T-helper 1 cell treated with Interleukin-12 subunit alpha and Interleukin-12 subunit beta and Interleukin-4 antibody, amounts not matched to agents 30 μg/mL and 1 μg/mL, for 36 hours (primary cell): ENCODE measurements at regions not wholly inside any gene's neighbourhood (a gene's known extent, or its start where the extent isn't known, plus 50 kb on each side); places are given as distances from the start of the nearest gene placed in this dataset.
"Not testable (repeated sequence)": the region's sequence is repeated elsewhere in the genome, so short reads cannot be mapped to it uniquely, and the experiment has no call there.

ENCODE experiments used
- H3K27ac Mint-ChIP-seq: one replicate; pipeline ENCODE4 v1.8.0; 2021; ENCODE audit warnings: mild to moderate bottlenecking, mixed read lengths
- H3K27me3 Mint-ChIP-seq: one replicate; pipeline ENCODE4 v1.8.0; 2021; ENCODE audit warnings: low read depth, mixed read lengths
- H3K36me3 Mint-ChIP-seq: one replicate; pipeline ENCODE4 v1.8.0; 2021; ENCODE audit warnings: low read depth, mixed read lengths
- H3K4me1 Mint-ChIP-seq: one replicate; pipeline ENCODE4 v1.8.0; 2021; ENCODE audit warnings: low read depth, mixed read lengths
- H3K4me3 Mint-ChIP-seq: one replicate; pipeline ENCODE4 v1.8.0; 2021; ENCODE audit warnings: mild to moderate bottlenecking, moderate library complexity, mixed read lengths
- H3K9me3 Mint-ChIP-seq: one replicate; pipeline ENCODE4 v1.8.0; 2021; ENCODE audit warnings: mixed read lengths

DNA sequence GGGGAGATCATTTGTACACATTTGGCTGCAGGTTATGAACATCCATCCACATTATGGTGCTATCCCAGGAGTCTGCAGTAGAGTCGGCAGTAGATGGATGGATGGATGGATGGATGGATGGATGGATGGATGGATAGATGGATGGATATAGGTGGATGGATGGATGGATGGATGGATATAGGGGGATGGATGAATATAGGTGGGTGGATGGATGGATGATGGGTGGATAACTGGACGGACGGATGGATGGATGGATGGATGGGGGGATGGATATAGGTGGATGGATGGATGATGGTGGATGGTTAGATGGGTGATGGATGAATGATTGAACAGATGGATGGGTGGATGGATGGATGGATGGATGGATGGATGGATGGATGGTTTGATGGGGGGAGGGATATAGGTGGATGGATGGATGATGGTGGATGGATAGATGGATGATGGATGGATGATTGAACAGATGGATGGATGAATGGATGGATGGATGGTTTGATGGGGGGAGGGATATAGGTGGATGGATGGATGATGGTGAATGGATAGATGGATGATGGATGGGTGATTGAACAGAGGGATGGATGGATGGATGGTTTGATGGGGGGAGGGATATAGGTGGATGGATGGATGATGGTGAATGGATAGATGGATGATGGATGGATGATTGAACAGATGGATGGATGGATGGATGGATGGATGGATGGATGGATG, 65.3 kb upstream of the PRR5 start:
- not testable (repeated sequence) for H3K27me3 Mint-ChIP-seq, H3K4me3 Mint-ChIP-seq, H3K4me1 Mint-ChIP-seq, H3K36me3 Mint-ChIP-seq, H3K9me3 Mint-ChIP-seq
- peak overlapping the region; percentile 33 for H3K27ac Mint-ChIP-seq

GRCh38 chr22:44635567-44635966, 66.4 kb upstream of the PRR5 start:
- not testable (repeated sequence) for H3K4me3 Mint-ChIP-seq, H3K27ac Mint-ChIP-seq, H3K4me1 Mint-ChIP-seq, H3K9me3 Mint-ChIP-seq, H3K27me3 Mint-ChIP-seq, H3K36me3 Mint-ChIP-seq

- Mint-ChIP-seq H3K36me3 (no peaks in the 10 kb centered on the region), H3K27me3 (no peaks in the 10 kb centered on the region), H3K4me1 (peaks cover 2% of the 10 kb centered on the region), H3K4me3 (no peak overlapping the region), H3K9me3 (no peaks in the 10 kb centered on the region), H3K27ac (no peak overlapping the region)
These were observed 67.3 kb upstream of the PRR5 start for GRCh38 chr22:44634426-44635321.

- Mint-ChIP-seq H3K27ac (no peak overlapping the region), H3K36me3 (no peaks in the 10 kb centered on the region), H3K4me3 (no peak overlapping the region), H3K9me3 (no peaks in the 10 kb centered on the region), H3K4me1 (peaks cover 2% of the 10 kb centered on the region), H3K27me3 (no peaks in the 10 kb centered on the region)
These were observed 68.4 kb upstream of the PRR5 start for GRCh38 chr22:44633647-44634046.

DNA sequence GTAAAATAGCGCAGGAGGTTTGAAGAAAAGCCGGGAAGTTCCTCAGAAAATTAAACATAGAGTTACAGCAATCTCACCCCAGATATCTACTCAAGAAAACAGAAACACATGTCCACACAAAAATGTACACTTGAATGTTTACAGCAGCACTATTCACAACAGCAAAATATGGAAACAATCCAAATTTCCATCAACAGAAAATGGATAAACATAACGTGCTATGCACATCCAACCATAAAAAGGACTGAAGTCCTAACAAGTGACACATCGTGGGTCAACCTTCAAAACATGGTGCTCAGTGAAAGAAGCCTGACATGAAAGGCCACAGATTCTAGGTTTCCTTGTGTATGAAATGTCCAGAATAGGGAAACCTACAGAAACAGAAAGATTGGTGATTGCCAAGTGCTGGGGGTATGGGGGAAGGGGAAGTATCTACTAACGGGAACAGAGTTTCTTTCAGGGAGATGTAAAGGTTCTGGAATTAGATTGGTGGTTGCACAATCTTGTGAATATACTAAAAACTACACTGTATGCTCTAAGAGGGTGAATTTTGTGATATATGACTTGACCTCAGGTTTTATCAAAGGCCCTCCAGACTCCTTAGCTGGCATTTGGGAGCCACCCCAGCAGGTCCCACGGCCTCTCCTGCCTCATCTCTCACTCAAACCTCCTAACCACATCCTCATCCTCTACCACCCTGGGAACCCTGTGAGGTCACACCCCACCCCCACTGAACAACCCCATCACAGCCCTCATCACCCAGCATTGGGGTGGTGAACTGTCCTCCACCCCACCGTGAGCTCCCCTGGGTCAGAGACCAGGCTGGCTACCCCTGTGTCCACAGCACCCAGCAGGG, 69.2 kb upstream of the PRR5 start:
- H3K27ac Mint-ChIP-seq: no peak overlapping the region
- no peaks in the 10 kb centered on the region for H3K9me3 Mint-ChIP-seq
- peaks cover 2% of the 10 kb centered on the region for H3K4me1 Mint-ChIP-seq
- no peaks in the 10 kb centered on the region for H3K36me3 Mint-ChIP-seq
- no peak overlapping the region for H3K4me3 Mint-ChIP-seq
- H3K27me3 Mint-ChIP-seq: no peaks in the 10 kb centered on the region

GRCh38 chr22:44630826-44631225, 71.2 kb upstream of the PRR5 start:
- Mint-ChIP-seq H3K4me3 (no peak overlapping the region), H3K36me3 (no peaks in the 10 kb centered on the region), H3K27ac (no peak overlapping the region), H3K9me3 (no peaks in the 10 kb centered on the region), H3K4me1 (peaks cover 2% of the 10 kb centered on the region), H3K27me3 (no peaks in the 10 kb centered on the region)

GRCh38 chr22:44628835-44629234, 73.2 kb upstream of the PRR5 start:
- Mint-ChIP-seq H3K4me1 (no peaks in the 10 kb centered on the region), H3K4me3 (no peak overlapping the region), H3K27ac (no peak overlapping the region), H3K27me3 (no peaks in the 10 kb centered on the region), H3K9me3 (no peaks in the 10 kb centered on the region), H3K36me3 (no peaks in the 10 kb centered on the region)

DNA sequence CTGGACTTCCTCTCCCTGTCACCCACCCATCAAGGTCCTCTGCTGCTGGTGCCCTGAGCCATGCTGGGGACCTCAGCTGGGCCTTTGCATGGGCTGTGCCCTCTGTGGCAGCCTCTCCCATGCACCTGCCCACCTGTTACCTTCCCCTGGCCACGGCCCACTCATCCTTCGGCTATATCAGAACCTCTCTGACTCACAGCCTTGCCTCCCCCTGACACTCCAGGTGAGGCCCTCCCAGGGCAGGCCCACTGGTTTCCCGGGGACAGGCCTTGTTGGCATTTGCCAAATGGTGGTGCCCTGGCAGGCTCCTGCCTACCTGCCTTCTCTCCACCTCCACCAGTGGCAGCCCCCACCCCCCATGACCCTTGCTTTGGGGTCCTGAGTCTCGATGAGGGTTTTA, 73.7 kb upstream of the PRR5 start:
- Mint-ChIP-seq H3K36me3 (no peaks in the 10 kb centered on the region), H3K4me3 (no peak overlapping the region), H3K27me3 (no peaks in the 10 kb centered on the region), H3K4me1 (no peaks in the 10 kb centered on the region), H3K9me3 (no peaks in the 10 kb centered on the region), H3K27ac (no peak overlapping the region)

DNA sequence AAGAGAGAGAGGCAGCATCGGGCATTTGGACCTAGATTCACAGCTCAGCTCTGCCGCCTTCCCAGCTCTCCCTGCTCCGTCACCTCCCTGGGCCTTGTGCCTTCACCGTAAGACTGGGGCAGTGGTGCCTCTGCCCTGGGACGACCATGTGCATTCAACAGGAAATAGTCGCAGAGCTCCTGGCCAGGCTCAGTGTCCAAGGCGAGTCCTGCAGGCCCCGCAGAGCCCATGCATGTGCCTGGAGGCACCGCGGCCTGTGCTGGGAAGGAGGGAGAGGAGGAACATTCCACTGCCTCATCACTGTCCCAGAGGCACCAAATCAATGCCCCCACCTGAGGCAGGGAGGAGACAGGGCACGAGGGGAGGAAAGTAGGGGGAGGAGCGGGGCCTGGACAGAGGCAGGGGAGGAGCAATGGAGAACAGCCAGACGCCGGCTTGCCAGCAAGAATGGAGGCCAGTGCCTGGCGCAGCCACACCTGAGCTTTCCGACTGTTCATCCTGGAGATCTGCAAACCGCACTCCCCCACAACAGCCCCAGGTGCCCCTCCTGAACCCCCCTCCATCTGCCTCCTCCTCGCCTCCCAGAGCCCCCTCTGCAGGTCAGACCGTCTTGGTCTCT, 74.4 kb upstream of the PRR5 start:
- Mint-ChIP-seq H3K9me3 (no peaks in the 10 kb centered on the region), H3K27ac (no peak overlapping the region), H3K36me3 (no peaks in the 10 kb centered on the region), H3K4me1 (peaks cover under 1% of the 10 kb centered on the region), H3K27me3 (no peaks in the 10 kb centered on the region), H3K4me3 (no peak overlapping the region)

GRCh38 chr22:44625981-44626687, 75.9 kb upstream of the PRR5 start:
- Mint-ChIP-seq H3K27ac (no peak overlapping the region), H3K4me3 (no peak overlapping the region), H3K27me3 (no peaks in the 10 kb centered on the region), H3K36me3 (no peaks in the 10 kb centered on the region), H3K9me3 (no peaks in the 10 kb centered on the region), H3K4me1 (peaks cover 2% of the 10 kb centered on the region)

DNA sequence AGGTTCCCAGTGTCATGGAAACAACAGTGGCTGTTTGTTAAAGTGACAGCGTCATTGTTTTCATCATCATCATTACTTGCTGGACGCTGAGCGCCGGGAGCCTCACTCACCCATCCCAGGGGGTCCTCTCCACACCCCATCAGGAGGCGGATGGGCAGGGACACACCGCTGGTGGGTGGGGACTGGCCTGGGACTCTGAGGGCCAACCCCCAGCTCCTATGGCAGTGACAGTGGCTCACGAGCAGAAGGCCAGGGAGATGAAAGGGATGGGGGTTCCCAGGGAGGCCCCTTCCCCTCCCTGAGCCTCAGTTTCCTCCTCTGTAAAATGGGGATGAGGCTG, 76.6 kb upstream of the PRR5 start:
- Mint-ChIP-seq H3K9me3 (no peaks in the 10 kb centered on the region), H3K36me3 (no peaks in the 10 kb centered on the region), H3K27me3 (no peaks in the 10 kb centered on the region), H3K4me3 (no peak overlapping the region), H3K4me1 (peaks cover 4% of the 10 kb centered on the region), H3K27ac (no peak overlapping the region)

DNA sequence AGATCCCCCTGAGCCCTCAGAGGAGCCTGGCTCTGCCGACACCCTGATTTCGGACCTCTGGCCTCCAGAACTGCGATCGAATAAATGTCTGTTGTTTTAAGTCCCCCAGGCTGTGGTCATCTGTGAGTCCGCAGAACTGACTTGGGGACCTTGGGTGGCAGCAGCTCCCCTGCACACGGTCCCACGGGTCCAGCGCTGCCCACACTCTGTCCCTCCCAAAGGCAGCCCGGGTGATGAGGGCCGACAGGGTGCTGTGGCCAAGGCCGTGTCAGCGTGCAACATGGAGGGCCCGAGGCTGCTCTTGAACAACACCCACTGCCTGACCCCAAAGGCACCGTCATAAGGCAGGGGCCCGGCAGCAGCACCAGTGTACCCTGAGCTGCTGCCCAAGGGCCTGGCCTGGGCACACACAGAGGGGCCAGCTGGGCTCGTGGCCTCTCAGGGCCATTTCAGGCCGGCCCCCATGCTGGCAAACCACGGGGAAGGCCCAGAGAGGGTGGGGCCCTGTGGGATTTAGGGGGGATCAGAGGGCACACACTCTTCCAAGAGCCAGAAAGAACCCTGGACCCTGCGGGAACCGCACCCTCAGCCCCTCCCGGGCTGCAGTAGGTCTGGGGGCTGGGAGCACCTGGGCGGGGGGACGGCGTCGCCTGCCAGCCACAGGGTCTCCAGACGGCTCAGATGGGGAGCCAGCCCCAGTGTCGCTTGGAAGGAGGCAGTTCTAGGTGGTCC, 77.1 kb upstream of the PRR5 start:
- H3K9me3 Mint-ChIP-seq: no peaks in the 10 kb centered on the region
- no peaks in the 10 kb centered on the region for H3K36me3 Mint-ChIP-seq
- no peak overlapping the region for H3K27ac Mint-ChIP-seq
- H3K4me1 Mint-ChIP-seq: peaks cover 7% of the 10 kb centered on the region
- H3K27me3 Mint-ChIP-seq: no peaks in the 10 kb centered on the region
- H3K4me3 Mint-ChIP-seq: no peak overlapping the region

DNA sequence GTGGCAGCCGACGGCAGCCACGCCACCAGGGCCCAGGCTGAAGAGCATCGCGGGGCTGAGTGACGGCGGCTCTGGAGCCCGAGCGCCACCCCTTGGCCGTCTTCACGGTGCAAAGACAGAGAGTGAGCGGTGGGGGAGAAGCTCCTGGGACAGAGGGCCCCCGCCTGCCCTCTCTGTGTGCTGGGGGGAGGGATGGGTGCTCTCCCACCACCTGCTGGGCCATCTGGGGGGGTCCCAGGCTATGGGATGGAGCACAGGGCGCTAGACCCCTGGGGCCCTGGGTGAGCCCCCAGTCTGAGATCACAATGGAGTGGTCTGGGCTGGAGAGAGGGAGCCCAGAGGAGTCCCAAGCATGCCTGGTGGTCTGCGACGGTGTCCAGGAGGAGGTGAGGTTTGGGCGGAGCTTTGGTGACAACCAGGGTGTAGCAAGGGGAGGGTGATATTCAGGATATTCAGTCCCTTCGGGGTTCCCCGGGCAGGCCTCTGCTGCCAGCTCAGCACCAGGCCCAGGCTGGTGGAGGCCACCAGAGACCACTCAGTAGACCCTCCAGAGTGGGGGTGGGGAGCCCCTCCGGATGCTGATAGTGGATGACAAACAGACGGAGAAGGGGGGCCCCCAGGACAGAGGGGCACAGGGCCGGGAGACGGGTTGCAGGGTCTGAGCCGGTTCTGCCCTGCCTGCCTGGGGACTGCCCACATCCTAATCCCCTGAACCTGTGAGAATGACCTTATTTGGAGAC, 78.1 kb upstream of the PRR5 start:
- H3K4me1 Mint-ChIP-seq: peaks cover 7% of the 10 kb centered on the region
- H3K4me3 Mint-ChIP-seq: no peak overlapping the region
- no peaks in the 10 kb centered on the region for H3K9me3 Mint-ChIP-seq
- H3K27me3 Mint-ChIP-seq: no peaks in the 10 kb centered on the region
- H3K27ac Mint-ChIP-seq: no peak overlapping the region
- H3K36me3 Mint-ChIP-seq: no peaks in the 10 kb centered on the region
